HG02885 (cell line): ENCODE measurements at regions not wholly inside any gene's neighbourhood (a gene's known extent, or its start where the extent isn't known, plus 50 kb on each side); places are given as distances from the start of the nearest gene placed in this dataset.

Source experiments
- ATAC-seq: cut with Tn5 transposase; IDR thresholded peaks from one replicate; pipeline ENCODE4 v1.9.1; 2021; ENCODE audit warnings: mild to moderate bottlenecking; ENCODE audit not compliant: unreplicated experiment, poor library complexity

DNA sequence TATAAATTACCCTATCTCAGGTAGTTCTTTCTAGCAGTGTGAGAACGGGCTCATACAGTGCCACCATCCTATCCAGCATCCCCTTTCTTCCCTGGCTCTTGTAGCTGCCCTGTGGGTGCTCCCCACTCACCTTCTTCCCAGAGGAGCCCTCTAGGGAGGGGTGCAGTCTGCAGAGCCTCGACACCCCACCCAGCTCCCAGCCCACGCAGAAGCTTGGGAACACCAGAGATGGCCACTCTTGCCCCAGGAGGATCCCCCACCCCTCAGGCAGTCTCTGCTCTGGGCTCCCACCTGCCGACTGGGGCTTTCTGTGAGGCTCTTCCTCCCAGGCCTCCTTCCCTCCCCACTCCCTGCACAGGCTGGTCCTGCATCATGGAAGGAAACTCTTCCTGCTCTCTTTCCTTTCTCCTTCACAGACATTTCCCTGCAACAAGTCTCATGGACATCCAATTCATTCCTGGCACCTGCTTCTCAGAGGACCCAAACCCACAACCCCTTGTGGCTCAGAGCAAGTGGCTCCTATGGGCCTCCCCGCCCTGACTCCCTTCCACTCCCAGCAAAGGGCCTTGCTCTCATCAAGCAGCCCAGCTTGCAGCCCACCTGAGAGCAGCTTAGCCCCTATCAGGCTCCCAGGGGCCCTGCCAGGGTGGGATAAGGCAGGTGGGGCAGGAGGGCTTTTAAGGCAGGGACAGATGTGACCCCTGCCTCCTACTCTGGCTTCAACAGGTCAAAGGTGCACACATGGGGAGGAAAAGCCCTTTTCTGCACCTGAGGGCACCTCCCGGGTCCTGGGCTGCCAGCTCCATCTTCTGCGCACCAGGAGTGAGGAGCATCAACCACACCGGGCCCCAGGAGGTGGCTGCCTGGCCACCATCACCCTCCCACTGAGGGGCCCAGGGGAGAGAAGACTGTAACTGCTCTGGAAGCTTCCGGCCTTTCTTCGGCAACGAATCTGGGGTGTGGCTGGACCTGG, 263.8 kb upstream of the TNRC6C start:
- no peak for ATAC-seq

DNA sequence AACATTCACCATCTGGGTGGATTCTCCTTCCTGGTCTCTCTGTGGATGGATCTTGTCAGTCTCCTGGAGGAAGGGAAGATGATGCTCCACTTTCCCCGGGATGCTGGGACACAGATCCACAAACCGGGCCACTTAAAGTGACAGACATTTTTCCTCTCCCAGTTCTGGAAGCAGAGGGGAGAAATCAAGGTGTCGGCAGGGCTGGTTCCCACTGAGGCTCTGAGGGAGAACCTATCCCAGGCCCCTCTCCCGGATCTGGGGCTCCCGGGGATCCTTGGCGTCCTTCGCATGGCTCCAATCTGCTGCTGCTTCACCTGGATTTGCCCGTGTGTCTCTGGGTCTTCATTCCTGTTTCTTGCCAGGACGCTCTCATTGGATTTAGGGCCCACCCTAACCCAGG, 263.1 kb upstream of the TNRC6C start:
- no peak for ATAC-seq

DNA sequence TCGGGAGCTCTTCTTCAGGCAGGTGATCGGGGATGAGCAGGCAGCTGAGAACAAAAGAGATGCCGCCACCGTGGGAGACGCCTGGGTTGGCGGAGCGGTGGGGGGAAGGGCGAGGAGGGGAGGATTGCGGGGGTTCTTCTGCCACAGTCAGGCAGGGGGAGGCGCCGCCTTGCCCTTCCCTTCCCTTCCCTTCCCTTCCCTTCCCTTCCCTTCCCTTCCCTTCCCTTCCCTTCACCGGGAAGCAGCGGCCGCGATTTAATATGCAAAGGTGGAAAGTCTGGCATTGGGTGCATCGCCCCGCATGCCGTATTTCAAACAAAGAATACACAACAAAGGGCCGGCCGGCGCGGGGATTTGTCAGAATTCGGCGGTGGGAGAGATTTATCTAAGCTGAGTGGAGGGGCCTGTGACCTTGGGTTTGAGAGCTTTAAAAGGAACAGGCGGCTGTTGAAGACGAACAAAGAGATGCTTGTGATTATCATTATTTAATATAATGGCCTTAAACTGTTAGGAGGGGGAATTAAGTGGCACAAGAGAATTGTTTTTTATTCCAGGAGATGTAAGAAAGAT, 262.3 kb upstream of the TNRC6C start:
- no peak for ATAC-seq

DNA sequence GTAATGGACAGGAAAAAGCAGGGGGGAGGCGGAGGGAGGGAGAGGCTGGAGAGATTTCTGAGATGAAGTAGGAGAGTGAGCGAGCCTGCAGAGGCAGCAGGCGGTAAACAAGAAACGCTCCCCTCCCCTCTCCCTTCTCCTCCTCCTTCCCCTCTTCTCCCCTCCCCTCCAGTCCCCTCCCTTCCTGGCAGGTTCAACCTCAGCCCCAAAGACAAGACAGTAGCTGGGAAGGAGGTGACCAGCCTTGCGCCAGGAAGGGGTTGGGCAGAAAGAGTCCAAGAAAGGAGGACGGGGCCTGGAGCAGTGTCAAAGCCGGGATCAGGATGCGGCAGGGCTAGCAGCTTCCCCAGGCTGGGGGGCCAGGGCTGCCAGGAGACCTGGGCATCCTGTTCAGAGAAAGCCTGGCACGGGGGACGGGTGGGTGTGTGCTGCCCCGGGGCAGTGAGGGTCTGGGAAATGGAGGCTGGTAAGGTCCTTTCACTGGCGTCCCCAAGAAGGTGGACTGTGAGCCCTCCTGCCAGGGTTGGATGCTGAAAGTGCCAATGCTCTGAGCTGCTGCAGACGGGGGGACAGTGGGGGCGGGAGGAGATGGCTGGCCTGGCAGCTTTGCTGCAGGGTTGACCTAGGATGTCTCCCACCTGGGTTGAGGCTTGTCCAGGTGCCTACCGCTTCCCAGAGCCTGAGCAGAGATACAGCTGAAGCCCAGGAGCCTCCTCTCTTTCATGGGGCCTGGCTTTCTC, 261.6 kb upstream of the TNRC6C start:
- no peak for ATAC-seq

DNA sequence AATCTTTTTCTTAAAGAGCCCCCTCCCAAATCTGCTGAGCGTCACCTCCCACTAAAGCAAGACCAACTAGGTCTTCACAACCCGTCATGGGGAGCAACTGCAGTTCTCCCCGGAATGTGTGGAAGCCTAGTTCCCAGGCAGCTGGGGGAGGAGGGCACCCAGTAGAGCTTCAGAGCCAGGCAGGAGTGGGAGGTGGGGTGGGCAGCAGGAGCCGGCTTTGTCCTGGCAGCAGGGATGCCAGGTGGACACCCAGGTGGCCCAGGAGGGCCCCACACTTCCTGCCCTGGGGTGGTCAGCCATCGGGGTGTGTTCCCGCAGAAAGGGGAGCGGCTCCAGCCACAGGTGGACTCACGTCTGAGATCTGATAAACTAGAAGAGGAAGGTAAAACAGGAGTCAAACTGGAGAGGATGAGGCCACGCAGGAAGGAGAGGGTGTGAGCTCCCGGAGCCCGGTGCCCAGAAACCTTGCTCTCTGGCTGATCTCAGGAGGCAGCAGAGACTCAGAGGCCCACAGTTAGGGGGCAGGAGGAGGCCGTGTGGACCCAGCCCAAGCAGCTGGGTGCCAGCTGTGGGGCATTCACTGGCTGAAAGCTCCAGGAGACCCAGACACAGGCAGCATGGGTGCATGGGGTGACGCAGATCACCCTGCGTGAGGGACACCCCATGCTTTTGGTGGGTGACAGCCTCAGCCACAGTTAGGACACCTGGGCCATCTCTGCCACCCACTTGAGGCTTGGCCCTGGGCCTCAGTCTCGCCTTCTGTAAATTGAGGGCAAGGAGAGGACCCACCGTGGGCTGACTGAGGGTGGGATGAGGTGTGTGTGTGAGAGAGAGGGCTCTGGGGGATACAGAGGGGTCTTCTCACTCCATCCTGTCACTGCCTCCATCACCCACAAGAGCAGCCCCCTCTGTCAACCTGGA, 260.8 kb upstream of the TNRC6C start:
- ATAC-seq: no peak

DNA sequence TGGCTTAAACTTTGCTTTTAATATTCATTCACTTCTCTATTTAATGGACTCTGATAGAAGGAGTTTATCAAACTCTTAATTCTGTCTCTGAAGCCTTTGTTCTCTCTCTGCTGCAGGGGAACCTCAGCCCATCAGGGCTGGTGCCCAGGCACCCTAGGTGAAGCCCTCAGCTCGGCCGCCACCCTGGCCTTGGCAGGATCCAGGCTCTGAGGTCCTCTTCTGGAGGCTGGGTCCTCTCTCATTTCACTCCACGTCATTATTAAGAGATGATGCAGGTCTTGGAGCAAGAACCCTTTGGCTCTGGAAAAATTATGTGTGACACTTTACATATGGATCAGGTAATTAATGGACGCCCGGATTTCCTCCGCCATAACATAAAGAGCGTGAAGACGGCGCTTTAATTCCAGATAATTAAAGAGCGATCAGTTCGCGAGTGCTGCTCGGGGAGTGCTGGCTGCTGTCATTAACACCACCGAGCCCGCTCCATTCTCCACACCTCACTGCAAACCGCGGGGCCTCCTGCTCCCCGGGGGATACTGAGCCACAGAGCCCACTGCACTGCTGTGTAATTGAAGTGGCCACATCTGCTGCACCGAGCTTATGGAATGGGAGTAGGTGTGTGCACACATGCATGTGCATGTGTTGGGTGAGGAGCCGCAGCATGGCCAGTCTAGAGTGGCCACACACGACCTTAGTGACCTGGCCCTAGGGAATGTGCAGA, 259.4 kb upstream of the TNRC6C start:
- no peak for ATAC-seq

DNA sequence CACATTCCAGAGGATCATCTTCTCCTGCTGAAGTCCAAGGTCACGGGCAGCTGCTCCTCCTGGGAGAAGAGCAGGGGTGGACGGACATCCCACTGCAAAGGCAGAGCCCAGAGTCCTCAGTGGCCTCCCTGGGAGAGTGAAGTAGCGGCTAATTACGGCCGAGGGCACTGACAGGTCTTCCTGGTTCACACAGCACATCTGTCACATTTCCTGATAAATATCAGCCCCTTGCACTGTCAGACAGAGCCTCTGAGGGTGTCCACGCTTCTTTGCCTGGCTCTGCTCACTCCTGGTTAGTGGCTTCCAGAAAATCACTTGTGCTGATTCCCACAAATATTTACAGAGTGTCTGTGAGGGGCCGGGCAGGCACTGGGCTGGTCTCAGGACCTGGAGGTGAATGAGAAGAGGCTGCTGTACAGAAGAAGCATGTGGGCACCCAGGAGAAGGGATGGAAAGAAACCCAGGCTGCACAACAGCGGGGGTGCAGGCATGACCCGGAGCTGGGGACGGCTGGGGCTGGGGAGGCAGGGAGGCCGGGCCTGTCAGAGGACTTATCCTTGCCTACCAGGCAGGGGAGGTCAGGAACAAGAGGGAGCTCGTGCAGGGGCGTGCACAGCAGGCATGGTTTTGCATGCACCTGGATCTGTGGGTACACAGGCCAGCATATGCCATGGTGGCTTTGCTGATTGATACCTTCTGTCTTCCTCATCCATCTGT, 258.2 kb upstream of the TNRC6C start:
- no peak for ATAC-seq

DNA sequence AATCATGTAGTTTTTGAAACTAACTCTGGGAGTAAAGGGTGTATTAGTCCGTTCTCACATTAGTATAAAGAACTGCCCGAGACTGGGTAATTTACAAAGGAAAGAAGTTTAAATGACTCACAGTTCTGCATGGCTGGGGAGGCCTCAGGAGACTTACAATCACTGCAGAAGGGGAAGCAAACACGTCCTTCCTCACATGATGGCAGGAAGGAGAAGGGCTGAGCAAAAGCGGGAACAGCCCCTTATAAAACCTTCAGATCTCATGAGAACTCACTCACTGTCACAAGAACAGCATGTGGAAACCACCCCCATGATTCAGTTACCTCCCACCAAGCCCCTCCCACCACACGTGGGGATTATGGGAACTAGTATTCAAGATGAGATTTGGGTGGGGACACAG, 256.5 kb upstream of the TNRC6C start:
- ATAC-seq: no peak

DNA sequence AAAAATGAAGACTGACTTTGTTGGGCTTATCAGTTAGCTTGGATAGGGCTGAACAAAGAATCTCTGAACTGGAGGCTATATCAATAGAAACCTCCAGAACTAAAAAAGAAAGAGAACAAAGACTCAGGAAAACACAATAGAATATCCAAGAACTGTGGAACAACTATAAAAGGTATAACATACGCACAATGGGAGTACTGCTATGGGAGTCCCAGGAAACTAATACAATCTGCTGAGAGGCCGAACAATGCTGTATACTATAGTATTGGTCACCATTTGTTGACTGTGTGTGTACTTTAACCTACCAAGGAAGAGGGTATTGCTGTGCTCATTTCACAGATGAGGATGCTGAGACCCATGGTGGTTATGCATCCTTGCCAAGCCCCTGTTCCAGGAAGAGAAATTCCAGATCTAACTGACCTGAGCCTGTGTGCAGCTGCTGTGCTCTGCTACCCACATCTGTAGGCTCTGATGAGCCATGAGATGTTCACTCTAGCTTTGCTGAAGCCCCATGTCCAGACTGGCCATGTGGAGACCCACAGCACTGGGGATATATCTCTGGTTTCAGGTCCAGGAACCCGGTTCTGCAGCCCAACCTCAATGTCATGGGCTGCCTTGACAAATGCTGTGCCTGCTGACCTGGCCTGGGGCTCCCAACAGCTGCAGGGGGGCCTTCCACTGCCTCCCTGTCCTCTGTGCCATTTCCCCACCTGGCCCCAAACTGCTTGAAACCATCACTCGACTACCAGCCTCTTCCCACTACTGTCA, 254.3 kb upstream of the TNRC6C start:
- ATAC-seq: no peak

DNA sequence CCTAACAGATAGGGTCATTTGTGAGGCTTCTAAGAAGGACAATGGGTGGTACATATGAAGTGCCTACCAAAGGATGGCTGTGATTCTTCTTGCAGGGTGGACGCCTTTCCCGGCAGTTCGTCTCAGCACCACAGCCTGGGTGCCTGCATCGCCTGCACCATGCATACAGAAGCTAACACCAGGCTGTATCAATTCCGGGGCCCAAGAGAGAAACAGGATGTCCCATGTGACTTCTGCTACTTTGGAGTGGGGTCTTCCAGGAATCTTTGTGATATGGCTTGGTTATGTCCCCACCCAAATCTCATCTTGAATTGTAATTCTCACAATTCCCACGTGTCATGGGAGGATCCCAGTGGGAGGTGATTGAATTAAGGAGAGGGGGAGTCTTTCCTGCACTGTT, 251.6 kb upstream of the TNRC6C start:
- ATAC-seq: no peak

DNA sequence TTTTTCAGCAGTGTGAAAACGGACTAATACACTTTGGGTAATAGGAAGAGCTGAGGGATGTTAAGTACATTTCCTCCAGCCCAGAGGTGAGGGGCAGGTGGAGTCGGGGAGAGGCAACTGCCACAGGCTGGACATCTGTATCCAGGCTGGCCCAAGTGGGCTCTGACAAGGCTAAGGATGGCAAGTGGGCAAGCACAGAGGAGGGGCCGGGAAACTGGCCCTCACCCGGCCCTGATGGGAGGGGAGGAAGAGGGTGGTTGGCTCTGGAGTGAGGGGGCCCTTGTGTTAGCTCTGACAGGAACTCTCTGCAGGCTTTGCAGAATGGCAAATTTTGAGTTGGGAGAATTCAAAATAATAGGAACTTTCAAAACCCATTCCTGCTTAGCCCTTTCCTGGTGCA, 251.0 kb upstream of the TNRC6C start:
- ATAC-seq: no peak

DNA sequence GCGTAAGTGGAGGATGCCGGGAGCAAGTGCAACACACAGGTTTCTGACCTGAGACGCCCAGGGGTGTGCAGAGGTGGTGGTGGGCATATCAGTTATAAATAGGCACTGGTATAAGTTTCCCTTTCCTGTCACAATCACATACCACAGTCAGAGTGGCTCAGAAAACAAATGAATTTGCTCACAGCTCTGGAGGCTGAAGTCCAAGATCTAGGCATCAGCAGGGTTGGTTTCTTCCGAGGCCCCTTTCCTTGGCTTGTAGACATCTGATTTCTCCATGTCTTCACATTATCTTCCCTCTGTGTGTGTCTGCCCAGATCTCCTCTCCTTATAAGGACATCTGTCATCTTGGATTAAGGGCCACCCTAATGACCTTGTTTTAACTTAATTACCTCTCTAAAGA, 250.5 kb upstream of the TNRC6C start:
- ATAC-seq: no peak

DNA sequence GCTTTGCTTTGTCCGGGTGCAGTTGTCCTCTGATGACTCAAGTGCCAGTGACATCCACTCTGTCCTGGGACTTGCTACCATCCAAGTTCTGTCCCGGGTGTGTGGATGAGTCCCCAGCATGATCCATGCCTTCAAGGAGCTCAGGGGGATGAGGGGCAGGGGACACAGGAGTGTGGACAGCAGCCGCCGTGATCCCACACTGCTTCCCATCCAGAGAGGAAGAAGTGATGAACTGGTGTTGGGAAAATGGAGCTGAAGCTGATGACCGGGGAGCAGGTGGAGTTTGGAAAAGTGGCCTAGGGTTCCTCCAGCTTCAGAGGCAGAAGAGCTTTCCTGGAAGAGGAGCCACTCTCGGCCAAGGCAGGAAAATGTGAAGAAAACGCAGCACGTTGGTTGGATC, 249.6 kb upstream of the TNRC6C start:
- ATAC-seq: no peak

DNA sequence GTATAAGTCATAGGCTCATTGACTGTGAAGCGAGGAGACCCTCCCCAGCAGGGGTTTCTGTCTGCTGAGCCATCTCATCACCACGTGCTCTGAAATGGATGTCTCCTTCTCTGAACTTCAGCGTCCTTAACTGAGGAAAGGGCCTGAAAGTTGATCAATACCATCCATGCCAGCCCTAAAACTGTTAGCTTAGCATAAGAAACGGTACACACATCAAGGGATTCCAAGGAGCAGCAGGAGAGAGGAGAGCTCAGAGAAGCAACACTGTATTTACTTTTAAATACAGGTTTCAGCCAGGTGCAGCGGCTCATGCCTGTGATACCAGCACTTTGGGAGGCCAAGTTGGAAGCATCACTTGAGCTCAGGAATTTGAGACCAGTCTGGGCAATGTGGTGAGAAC, 248.9 kb upstream of the TNRC6C start:
- no peak for ATAC-seq

DNA sequence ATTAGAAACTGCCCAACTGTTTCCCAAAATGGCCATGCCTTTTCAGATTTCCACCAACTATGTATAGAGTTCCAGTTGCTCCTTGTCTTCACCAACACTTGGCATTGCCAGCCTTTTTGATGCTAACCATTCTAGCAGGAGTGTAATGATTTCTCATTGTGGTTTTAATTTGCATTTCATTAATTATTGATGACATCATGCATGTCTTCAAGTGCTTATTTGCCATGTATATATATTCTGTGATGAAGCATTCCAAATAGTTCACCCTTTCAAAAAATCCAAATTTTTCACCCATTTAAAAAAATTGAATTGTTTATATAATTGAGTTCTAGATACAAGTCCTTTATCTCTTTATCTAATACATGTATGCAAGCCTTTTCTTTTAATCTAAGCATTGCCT, 245.9 kb upstream of the TNRC6C start:
- ATAC-seq: no peak

DNA sequence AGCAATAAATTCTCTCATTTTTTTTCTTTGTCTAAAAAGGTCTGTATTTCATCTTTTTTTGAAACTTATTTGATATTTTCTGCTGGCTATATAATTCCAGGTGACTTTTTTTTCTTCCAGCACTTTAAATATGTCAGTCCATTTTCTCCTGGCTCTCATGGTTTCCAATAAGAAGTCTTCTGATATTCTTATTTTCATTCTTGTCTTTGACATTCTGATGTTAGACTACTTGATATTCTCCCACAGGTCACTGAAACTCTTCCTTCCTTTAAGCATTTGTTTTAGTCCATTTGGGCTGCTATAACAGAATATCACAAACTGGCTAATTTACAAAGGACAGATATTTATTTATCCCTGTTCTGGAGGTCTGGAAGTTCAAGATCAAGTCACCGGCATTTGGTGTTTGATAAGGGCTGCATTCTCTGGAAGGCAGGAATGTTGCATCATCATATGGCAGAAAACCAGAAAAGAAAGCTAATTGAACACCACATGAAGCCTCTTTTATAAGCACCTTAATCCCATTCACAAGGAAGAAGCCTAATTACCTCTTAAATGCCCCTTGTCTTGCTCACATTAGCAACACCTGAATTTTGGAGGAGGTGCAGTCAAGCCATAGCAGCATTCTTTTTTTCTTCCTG, 242.1 kb upstream of the TNRC6C start:
- no peak for ATAC-seq

DNA sequence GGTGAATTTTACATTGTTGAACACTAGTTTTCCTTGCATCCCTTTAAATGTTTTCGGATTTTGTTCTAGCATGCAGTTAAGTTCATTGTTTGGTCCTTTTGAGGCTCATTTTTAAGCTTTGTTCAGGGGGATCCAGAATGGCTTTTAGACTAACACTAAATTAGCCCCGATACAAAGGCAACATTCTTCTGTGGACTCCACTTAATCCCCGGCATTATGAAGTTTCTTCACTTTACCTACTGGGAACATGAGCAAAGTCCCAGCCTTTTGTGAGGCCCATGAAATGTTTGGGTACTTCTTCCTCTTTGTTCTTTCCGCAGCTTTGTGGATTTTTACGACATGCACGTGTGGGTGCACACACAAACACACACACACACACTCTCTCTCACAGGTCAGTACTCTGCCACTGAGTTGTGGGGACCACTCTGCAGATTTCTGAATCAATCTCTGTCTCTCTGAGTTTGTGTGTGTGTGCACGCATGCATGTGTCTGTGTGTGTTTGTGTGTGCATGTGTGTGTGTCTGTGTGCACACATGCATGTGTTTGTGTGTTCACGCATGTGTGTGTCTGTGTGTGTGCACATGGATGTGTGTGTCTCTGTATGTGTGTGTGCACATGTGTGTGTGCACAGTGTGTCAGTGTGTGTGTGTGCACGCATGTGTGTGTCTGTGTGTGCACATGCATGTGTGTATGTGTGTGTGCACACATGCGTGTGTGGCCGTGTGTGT, 240.4 kb upstream of the TNRC6C start:
- ATAC-seq: no peak
